ENCODE measurements at regions not wholly inside any gene's neighbourhood (a gene's known extent, or its start where the extent isn't known, plus 50 kb on each side); places are given as distances from the start of the nearest gene placed in this dataset.
"Not testable (repeated sequence)": the region's sequence is repeated elsewhere in the genome, so short reads cannot be mapped to it uniquely, and the experiment has no call there.

- DNase-seq: no peak
These were observed 235.2 kb upstream of the DAB2 start for GRCh38 chr5:39660020-39660419.

GRCh38 chr5:39658866-39659265, 234.1 kb upstream of the DAB2 start:
- no peak for DNase-seq

GRCh38 chr5:39657943-39658342, 233.2 kb upstream of the DAB2 start:
- no peak for DNase-seq

GRCh38 chr5:39656600-39656999, 231.8 kb upstream of the DAB2 start:
- no peak for DNase-seq

- DNase-seq: no peak
These were observed 229.9 kb upstream of the DAB2 start for GRCh38 chr5:39654715-39655114.

GRCh38 chr5:39652481-39652880, 227.7 kb upstream of the DAB2 start:
- not testable (repeated sequence) for DNase-seq

- DNase-seq: no peak
These were observed 227.3 kb upstream of the DAB2 start for GRCh38 chr5:39652036-39652435.

- DNase-seq: no peak
These were observed 225.4 kb upstream of the DAB2 start for GRCh38 chr5:39650008-39650762.

- DNase-seq: no peak
These were observed 224.1 kb upstream of the DAB2 start for GRCh38 chr5:39648848-39649227.

GRCh38 chr5:39648085-39648847, 223.5 kb upstream of the DAB2 start:
- no peak for DNase-seq

GRCh38 chr5:39640552-39640951, 215.8 kb upstream of the DAB2 start:
- no peak for DNase-seq

- DNase-seq: no peak
These were observed 214.9 kb upstream of the DAB2 start for GRCh38 chr5:39639618-39640089.

GRCh38 chr5:39638813-39639212, 214.0 kb upstream of the DAB2 start:
- no peak for DNase-seq

- no peak for DNase-seq
These were observed 208.3 kb upstream of the DAB2 start for GRCh38 chr5:39633057-39633456.

GRCh38 chr5:39631958-39632357, 207.2 kb upstream of the DAB2 start:
- DNase-seq: no peak

GRCh38 chr5:39629946-39630345, 205.2 kb upstream of the DAB2 start:
- no peak for DNase-seq

- no peak for DNase-seq
These were observed 203.6 kb upstream of the DAB2 start for GRCh38 chr5:39628348-39628747.

GRCh38 chr5:39624890-39625289, 200.1 kb upstream of the DAB2 start:
- no peak for DNase-seq

- no peak for DNase-seq
These were observed 199.6 kb upstream of the DAB2 start for GRCh38 chr5:39624268-39624886.

GRCh38 chr5:39623291-39623865, 198.6 kb upstream of the DAB2 start:
- no peak for DNase-seq

GRCh38 chr5:39622281-39622680, 197.5 kb upstream of the DAB2 start:
- no peak for DNase-seq

GRCh38 chr5:39619168-39619818, 194.5 kb upstream of the DAB2 start:
- DNase-seq: no peak

Data from hypothalamus (tissue), 51 donors.